Brain microvascular endothelial cell (primary cell): ENCODE measurements at regions not wholly inside any gene's neighbourhood (a gene's known extent, or its start where the extent isn't known, plus 50 kb on each side); places are given as distances from the start of the nearest gene placed in this dataset.
"Not testable (repeated sequence)": the region's sequence is repeated elsewhere in the genome, so short reads cannot be mapped to it uniquely, and the experiment has no call there.

Experiments
- DNase-seq: peaks from one replicate; pipeline ENCODE4 v3.0.0-alpha.2; 2020
- H3K27ac ChIP-seq: fragments of 250-450 bp; sonication (Bioruptor Pico); 2 replicates; pipeline ENCODE4 v1.5.1; 2020; ENCODE audit warnings: mild to moderate bottlenecking, moderate library complexity
- H3K27me3 ChIP-seq: fragments of 250-450 bp; sonication (Bioruptor Pico); replicated peaks from 2 replicates; pipeline ENCODE4 v1.5.1; 2020; ENCODE audit warnings: mild to moderate bottlenecking
- H3K36me3 ChIP-seq: fragments of 250-450 bp; sonication (Bioruptor Pico); replicated peaks from 2 replicates; pipeline ENCODE4 v1.5.1; 2020; ENCODE audit warnings: mild to moderate bottlenecking
- H3K4me3 ChIP-seq: 2 replicates; pipeline ENCODE4 v1.5.1; 2011; ENCODE audit warnings: low read depth, mild to moderate bottlenecking, control low read depth, low read length, moderate library complexity
- CTCF ChIP-seq: IDR thresholded peaks from 2 replicates; pipeline ENCODE4 v1.5.1; 2011; ENCODE audit warnings: low read depth, mild to moderate bottlenecking, moderate library complexity, low read length, control low read depth, inconsistent platforms; ENCODE audit errors: missing control alignments
- in situ Hi-C: cut with HindIII; loops from 2 replicates; pipeline ENCODE4 v1.10.0; 2017; ENCODE audit warnings: low sequenced_read_pairs, low pct_ligation_motif_present

GRCh38 chr10:9957351-9957750 is 1060.3 kb upstream of the CELF2 start:
- no peak for TF ChIP-seq CTCF
- Histone ChIP-seq H3K27me3 (no peaks in the 10 kb centered on the region), H3K27ac (no peak overlapping the region), H3K4me3 (no peak overlapping the region), H3K36me3 (no peaks in the 10 kb centered on the region)
- peak; percentile 49 for DNase-seq
- in situ Hi-C loops = no loop called here

- H3K4me3 ChIP-seq, DNase-seq, in situ Hi-C loops, H3K27ac ChIP-seq, H3K36me3 ChIP-seq, H3K27me3 ChIP-seq: not testable (repeated sequence)
These were observed 1059.8 kb upstream of the CELF2 start for GRCh38 chr10:9957876-9958275.

- Histone ChIP-seq H3K27me3 (no peaks in the 10 kb centered on the region), H3K4me3 (no peak overlapping the region), H3K36me3 (no peaks in the 10 kb centered on the region), H3K27ac (no peak overlapping the region)
- in situ Hi-C loops = no loop called here
- no peak for TF ChIP-seq CTCF
- DNase-seq = no peak
These were observed 1052.3 kb upstream of the CELF2 start for GRCh38 chr10:9965341-9965740.

GRCh38 chr10:9986786-9987185 is 1030.9 kb upstream of the CELF2 start:
- in situ Hi-C loops = no loop called here
- no peaks in the 10 kb centered on the region for H3K36me3 ChIP-seq
- no peak for DNase-seq
- TF ChIP-seq CTCF = no peak
- no peaks in the 10 kb centered on the region for H3K27me3 ChIP-seq
- no peak overlapping the region for H3K4me3 ChIP-seq
- no peak overlapping the region for H3K27ac ChIP-seq

GRCh38 chr10:9987197-9987596 is 1030.5 kb upstream of the CELF2 start:
- Histone ChIP-seq H3K36me3 (no peaks in the 10 kb centered on the region), H3K27ac (no peak overlapping the region), H3K27me3 (no peaks in the 10 kb centered on the region), H3K4me3 (no peak overlapping the region)
- in situ Hi-C loops = no loop called here
- no peak for TF ChIP-seq CTCF
- DNase-seq = no peak

- Histone ChIP-seq H3K27me3 (no peaks in the 10 kb centered on the region), H3K4me3 (no peak overlapping the region), H3K27ac (no peak overlapping the region), H3K36me3 (no peaks in the 10 kb centered on the region)
- in situ Hi-C loops = no loop called here
- no peak for TF ChIP-seq CTCF
- DNase-seq = no peak
These were observed 1025.0 kb upstream of the CELF2 start for GRCh38 chr10:9992661-9993060.
